Osteoblast (primary cell): ENCODE measurements at regions not wholly inside any gene's neighbourhood (a gene's known extent, or its start where the extent isn't known, plus 50 kb on each side); places are given as distances from the start of the nearest gene placed in this dataset.

Source experiments
- DNase-seq: peaks from one replicate; pipeline ENCODE4 v3.0.0; 2011; ENCODE audit warnings: low spot score, mixed read lengths; ENCODE audit not compliant: insufficient read length; ENCODE audit errors: missing footprints
- H2AFZ ChIP-seq: 2 replicates; pipeline ENCODE4 v1.6.0; 2011; ENCODE audit warnings: mild to moderate bottlenecking, low read length
- H3K27ac ChIP-seq: 2 replicates; pipeline ENCODE4 v1.5.1; 2011; ENCODE audit warnings: mild to moderate bottlenecking, low read depth, low read length, moderate library complexity
- H3K27me3 ChIP-seq: 2 replicates; pipeline ENCODE4 v1.6.0; 2012; ENCODE audit warnings: mild to moderate bottlenecking, control low read depth, inconsistent platforms, low read length, moderate library complexity; ENCODE audit not compliant: insufficient read depth
- H3K36me3 ChIP-seq: 2 replicates; pipeline ENCODE4 v1.5.1; 2011; ENCODE audit warnings: mild to moderate bottlenecking, low read length, control low read depth, moderate library complexity; ENCODE audit not compliant: insufficient read depth
- H3K4me1 ChIP-seq: 2 replicates; pipeline ENCODE4 v1.5.1; 2011; ENCODE audit warnings: mild to moderate bottlenecking, low read length, control low read depth, moderate library complexity; ENCODE audit not compliant: insufficient read depth
- H3K4me2 ChIP-seq: 2 replicates; pipeline ENCODE4 v1.6.0; 2011; ENCODE audit warnings: mild to moderate bottlenecking, low read length; ENCODE audit not compliant: insufficient read depth
- H3K4me3 ChIP-seq: fragments of 200-600 bp; sonication (generic); 3 replicates; pipeline ENCODE4 v1.5.1; 2012; ENCODE audit warnings: mild to moderate bottlenecking, low read length, inconsistent platforms; ENCODE audit not compliant: insufficient read depth
- H3K79me2 ChIP-seq: 2 replicates; pipeline ENCODE4 v1.6.0; 2012; ENCODE audit warnings: mild to moderate bottlenecking, low read length, control low read depth, inconsistent platforms; ENCODE audit not compliant: insufficient read depth
- H3K9me3 ChIP-seq: 2 replicates; pipeline ENCODE4 v1.5.1; 2011; ENCODE audit warnings: low read depth, low read length, control low read depth
- H4K20me1 ChIP-seq: 2 replicates; pipeline ENCODE4 v1.6.0; 2012; ENCODE audit warnings: mild to moderate bottlenecking, low read length, control low read depth; ENCODE audit not compliant: insufficient read depth
- TF ChIP-seq, protein P1 (sequence below): IDR thresholded peaks from 2 replicates; pipeline ENCODE4 v1.5.1; 2011; ENCODE audit warnings: mild to moderate bottlenecking, low read depth, low read length, moderate library complexity; ENCODE audit errors: extremely low read depth

GRCh38 chr7:33798686-33799325 lies 106.5 kb upstream of the BMPER start:
- H3K4me3 ChIP-seq = no peak overlapping the region
- no peaks in the 10 kb centered on the region for H3K4me1 ChIP-seq
- H3K36me3 ChIP-seq = no peaks in the 10 kb centered on the region
- no peaks in the 10 kb centered on the region for H3K27me3 ChIP-seq
- H2AFZ ChIP-seq = no peak overlapping the region
- no peak for DNase-seq
- H3K27ac ChIP-seq = no peak overlapping the region
- H3K9me3 ChIP-seq = no peaks in the 10 kb centered on the region
- no peaks in the 10 kb centered on the region for H3K79me2 ChIP-seq
- no peaks in the 10 kb centered on the region for H4K20me1 ChIP-seq
- TF ChIP-seq, protein P1, sequence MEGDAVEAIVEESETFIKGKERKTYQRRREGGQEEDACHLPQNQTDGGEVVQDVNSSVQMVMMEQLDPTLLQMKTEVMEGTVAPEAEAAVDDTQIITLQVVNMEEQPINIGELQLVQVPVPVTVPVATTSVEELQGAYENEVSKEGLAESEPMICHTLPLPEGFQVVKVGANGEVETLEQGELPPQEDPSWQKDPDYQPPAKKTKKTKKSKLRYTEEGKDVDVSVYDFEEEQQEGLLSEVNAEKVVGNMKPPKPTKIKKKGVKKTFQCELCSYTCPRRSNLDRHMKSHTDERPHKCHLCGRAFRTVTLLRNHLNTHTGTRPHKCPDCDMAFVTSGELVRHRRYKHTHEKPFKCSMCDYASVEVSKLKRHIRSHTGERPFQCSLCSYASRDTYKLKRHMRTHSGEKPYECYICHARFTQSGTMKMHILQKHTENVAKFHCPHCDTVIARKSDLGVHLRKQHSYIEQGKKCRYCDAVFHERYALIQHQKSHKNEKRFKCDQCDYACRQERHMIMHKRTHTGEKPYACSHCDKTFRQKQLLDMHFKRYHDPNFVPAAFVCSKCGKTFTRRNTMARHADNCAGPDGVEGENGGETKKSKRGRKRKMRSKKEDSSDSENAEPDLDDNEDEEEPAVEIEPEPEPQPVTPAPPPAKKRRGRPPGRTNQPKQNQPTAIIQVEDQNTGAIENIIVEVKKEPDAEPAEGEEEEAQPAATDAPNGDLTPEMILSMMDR = no peak
- no peak overlapping the region for H3K4me2 ChIP-seq

DNA sequence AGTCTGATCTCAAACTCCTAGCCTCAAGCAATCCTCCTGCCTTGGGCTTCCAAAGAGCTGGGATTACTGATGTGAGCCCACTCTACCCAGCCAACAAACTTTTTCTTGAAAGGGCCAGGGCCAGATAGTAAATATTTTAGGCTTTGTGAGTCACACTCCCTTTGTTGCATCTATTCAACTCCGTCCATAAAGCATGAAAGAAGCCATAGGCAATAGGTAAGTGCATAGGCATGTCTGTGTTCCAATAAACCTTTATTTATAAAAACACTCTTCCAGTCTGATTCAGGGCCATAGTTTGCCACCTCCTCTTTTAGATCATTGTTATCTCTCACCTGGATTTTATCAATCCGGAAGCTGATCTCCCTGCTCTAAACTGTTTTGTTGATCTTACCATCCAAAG lies 105.6 kb upstream of the BMPER start:
- Histone ChIP-seq H3K4me1 (no peaks in the 10 kb centered on the region), H3K79me2 (no peaks in the 10 kb centered on the region), H2AFZ (no peak overlapping the region), H3K4me2 (no peak overlapping the region), H3K36me3 (no peaks in the 10 kb centered on the region), H3K27ac (no peak overlapping the region), H3K4me3 (no peak overlapping the region), H4K20me1 (no peaks in the 10 kb centered on the region), H3K9me3 (no peaks in the 10 kb centered on the region), H3K27me3 (no peaks in the 10 kb centered on the region)
- DNase-seq = no peak
- TF ChIP-seq, protein P1 = no peak

DNA sequence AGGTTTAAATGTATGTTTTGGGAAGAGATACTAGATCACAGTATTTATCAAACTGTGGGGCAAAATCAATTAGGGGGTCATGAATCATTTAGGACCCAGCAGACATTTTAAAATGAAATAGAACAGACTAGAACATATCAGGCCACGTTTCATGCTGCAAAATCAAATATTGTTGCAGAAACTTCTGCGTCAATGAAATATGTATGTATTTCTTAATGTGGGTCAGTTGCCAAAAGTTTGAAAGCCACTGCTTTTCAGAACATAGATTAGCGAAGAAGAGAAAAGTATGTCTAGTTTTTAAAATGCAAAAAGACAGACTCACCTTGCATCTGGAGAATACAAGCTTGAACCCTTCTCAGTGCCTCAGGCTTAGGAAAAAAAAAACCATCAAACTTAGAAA lies 102.7 kb upstream of the BMPER start:
- H3K4me1 ChIP-seq = peaks cover 22% of the 10 kb centered on the region
- H3K27me3 ChIP-seq = no peaks in the 10 kb centered on the region
- TF ChIP-seq, protein P1 = no peak
- H3K79me2 ChIP-seq = no peaks in the 10 kb centered on the region
- H3K36me3 ChIP-seq = no peaks in the 10 kb centered on the region
- no peak for DNase-seq
- H3K4me2 ChIP-seq = no peak overlapping the region
- H4K20me1 ChIP-seq = no peaks in the 10 kb centered on the region
- H3K9me3 ChIP-seq = no peaks in the 10 kb centered on the region
- no peak overlapping the region for H3K4me3 ChIP-seq
- H2AFZ ChIP-seq = no peak overlapping the region
- H3K27ac ChIP-seq = no peak overlapping the region

DNA sequence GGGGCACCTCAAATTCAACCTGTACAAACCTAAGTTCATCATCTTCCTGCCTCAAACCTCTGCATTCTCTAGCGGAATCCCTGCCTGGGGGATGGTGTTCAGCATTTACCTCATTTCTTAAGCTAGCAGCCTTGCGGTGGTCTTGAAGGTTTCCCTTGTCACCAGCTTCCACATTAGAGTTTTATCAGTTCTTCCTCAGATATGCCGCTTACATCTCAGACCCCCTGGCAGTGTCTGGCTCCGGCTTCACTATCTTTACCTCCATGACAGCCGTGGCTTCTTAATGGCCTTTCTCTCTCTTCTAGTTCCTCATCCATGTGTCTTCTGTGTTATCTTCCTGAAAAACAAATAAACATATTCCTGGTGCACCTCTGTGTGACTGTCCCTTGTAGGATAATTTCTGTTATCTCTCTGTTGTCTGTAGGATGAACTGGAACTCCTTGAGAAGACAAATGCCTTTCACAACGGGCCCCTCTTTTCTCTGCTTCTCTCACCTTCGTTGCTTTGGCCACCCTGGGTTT lies 101.1 kb upstream of the BMPER start:
- no peak overlapping the region for H3K4me2 ChIP-seq
- H3K79me2 ChIP-seq = no peaks in the 10 kb centered on the region
- no peaks in the 10 kb centered on the region for H4K20me1 ChIP-seq
- no peak overlapping the region for H3K4me3 ChIP-seq
- H3K27me3 ChIP-seq = no peaks in the 10 kb centered on the region
- TF ChIP-seq, protein P1 = no peak
- H3K9me3 ChIP-seq = no peaks in the 10 kb centered on the region
- H3K27ac ChIP-seq = no peak overlapping the region
- DNase-seq = no peak
- peaks cover 36% of the 10 kb centered on the region for H3K4me1 ChIP-seq
- no peaks in the 10 kb centered on the region for H3K36me3 ChIP-seq
- H2AFZ ChIP-seq = no peak overlapping the region
